ENCODE measurements at regions not wholly inside any gene's neighbourhood (a gene's known extent, or its start where the extent isn't known, plus 50 kb on each side); places are given as distances from the start of the nearest gene placed in this dataset.
"Not testable (repeated sequence)": the region's sequence is repeated elsewhere in the genome, so short reads cannot be mapped to it uniquely, and the experiment has no call there.

DNA sequence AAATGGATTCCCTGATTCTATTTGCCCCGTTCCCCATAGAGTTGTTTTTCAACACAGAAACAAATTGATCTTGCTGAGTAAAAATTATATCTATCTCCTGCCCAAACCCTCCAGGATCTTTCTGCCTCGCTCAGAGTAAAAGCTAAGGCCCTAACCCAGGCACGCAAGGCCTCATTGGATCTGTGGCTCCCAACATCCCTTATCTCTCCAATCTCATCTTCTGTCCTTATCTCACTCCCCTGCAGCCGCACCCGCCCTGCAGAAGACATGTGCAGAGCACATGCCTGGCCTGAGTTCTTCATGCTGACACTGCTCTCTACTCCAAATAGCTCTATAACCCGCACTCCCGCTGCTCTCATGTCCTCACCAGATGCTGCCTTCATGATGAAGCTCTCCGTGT lies 543.8 kb upstream of the ZFP42 start:
- no peak for DNase-seq

DNA sequence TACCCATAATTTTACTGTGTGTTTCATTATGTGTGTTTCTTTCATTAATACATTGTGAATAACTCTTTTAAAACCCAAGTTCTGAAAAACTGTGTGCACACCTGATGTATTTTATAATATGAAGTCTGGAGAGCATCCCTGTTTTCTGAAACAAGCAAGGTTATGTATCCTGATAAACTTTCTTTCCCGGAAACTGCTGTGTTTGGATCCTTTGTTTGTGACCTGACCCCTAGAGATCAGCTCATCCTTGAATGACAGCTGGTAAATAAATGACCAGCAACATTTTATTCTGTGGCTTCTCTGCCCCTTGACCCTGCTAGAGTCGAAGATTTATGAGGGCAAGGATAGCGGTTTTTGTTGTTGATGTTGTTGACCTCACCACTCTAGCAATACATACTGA lies 535.6 kb upstream of the ZFP42 start:
- DNase-seq = no peak

GRCh38 chr4:187464573-187464972 lies 531.0 kb upstream of the ZFP42 start:
- DNase-seq = no peak

DNA sequence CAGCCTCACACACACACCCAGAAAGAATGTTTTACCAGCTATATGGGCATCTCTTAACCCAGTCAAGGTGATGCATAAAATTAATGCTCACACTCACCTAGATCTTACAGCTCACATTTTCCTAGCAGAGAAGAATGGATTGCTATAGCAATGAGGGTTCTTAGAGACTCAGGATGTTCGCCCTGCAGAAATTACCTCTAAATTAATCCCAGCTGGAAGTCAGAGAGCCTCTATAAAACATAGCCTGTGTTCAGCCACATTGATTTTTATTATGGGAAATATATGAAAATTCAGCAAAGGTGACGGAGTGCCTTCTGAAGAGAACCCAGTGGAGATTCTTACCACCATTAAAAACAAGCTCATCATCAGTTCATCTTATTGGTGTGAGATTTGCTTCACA lies 528.3 kb upstream of the ZFP42 start:
- no peak for DNase-seq

DNA sequence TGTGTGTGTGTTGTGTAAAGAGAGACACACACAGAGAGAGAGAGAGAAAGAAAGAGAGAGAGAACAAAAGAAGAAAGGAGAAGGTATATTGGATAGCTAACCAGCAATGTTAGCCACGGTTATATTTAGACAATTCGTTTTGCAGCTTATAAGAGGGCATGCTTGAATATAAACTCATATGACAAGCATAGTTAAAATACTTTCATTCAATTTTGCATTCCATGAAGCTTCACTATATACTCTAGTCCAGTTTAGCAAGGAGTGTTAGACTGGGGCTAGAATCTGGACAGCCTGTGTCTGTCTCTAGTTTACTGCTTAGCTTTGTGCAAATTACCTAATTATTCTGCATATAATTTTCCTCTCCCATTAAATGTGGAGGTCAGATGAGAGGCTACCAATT lies 525.9 kb upstream of the ZFP42 start:
- DNase-seq = no peak

GRCh38 chr4:187470061-187470460 lies 525.5 kb upstream of the ZFP42 start:
- no peak for DNase-seq

- DNase-seq = no peak
These were observed 521.3 kb upstream of the ZFP42 start for GRCh38 chr4:187474238-187474637.

DNA sequence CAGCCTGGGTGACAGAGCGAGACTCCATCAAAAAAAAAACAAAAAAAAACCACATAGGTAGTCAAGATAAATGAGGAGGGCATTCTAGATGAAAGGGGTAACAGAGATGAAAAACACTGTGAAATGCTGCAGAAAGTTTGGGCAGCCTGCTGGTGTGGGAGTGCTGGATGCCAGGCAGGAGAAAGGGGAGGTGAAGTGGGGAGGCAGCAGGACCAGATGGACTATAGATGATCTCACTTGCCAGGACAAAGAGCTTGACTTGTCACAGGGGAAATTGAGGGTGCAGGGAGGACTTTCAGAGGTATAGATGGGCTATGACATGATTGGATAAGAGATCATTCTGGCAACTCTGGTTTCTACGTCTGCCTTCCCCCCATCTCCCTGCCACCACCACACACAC lies 519.7 kb upstream of the ZFP42 start:
- DNase-seq = no peak

GRCh38 chr4:187477224-187477623 lies 518.3 kb upstream of the ZFP42 start:
- DNase-seq = no peak

- no peak for DNase-seq
These were observed 517.1 kb upstream of the ZFP42 start for GRCh38 chr4:187478292-187479140.

DNA sequence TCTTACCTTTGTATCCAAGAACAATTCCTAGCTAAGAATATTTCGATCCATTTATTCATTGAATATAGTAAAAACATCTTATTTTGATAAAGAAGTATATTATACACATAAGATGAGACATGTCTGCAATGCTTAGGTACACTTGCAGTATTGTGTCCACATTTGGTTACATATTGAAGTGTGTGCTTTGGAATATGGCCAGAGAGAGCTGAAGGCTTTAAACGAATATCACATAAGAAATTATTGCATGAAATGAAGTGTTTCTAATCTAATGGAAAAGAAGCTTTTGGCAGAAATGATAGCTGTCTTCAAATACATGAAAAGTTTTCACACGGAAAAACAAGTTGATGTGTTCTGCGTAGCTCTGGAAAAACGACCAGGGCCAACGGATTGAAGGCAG lies 516.1 kb upstream of the ZFP42 start:
- no peak for DNase-seq

GRCh38 chr4:187480146-187481145 lies 515.1 kb upstream of the ZFP42 start:
- no peak for DNase-seq

DNA sequence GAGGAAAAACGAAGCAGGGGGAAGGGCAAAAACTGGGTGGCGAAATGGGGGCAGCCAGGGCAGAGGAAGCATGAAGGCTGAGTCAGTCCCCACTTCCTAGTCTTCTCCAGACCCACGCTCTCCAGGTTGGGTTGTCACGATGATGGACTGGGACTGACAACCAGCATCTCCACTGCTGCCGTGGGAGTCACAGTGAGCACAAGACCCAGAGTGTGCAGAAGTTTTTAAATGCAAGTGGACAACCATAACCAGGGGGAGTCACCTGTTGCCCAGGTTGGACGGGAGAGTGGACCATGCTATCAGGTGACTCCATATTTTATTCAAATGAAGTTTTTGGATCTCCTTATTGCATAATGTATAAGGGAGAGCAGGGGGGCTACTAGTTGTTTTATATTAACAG lies 511.4 kb upstream of the ZFP42 start:
- no peak for DNase-seq

DNA sequence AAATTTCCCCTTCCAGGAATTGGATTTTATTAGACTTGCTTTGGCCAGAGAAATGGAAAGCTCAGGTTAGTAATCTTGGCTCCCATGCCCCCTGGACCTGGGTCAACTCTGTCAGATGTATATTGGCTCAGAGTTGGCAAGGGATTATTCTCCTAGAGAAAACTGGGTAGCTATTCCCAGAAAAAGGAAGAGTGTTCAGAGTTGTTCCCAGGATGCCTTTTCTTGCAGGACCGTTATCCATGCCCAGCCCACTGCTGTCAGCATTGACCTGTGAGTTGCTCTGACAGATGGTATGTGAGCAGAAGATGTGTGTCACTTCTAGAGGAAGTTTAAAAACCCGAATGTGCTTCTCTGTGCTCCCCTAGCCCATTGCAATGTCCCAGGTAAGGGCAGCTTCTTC lies 509.9 kb upstream of the ZFP42 start:
- no peak for DNase-seq

DNA sequence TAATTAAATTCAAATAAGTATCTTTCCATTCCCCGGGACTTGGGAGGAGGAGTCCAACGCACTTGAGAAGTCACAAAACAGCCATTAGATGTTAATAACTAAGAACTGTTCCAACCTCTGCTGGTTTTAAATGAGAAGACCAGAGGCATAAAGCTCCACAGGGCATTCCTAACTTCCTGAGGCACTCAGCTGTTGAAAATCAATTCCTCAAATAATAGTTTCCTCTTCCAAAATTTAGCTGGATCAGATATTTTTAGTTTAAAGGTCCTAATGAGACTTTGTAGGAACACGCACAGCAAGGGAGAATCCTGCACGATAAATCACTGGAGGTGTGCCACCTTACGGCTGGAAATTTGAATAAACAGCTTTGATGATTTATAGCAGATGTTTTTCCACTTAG lies 504.3 kb upstream of the ZFP42 start:
- DNase-seq = no peak

- DNase-seq = no peak
These were observed 503.6 kb upstream of the ZFP42 start for GRCh38 chr4:187491959-187492358.

- DNase-seq = no peak
These were observed 501.9 kb upstream of the ZFP42 start for GRCh38 chr4:187493661-187494060.

- no peak for DNase-seq
These were observed 495.6 kb upstream of the ZFP42 start for GRCh38 chr4:187499956-187500355.

GRCh38 chr4:187500796-187501195 lies 494.8 kb upstream of the ZFP42 start:
- DNase-seq = no peak

DNA sequence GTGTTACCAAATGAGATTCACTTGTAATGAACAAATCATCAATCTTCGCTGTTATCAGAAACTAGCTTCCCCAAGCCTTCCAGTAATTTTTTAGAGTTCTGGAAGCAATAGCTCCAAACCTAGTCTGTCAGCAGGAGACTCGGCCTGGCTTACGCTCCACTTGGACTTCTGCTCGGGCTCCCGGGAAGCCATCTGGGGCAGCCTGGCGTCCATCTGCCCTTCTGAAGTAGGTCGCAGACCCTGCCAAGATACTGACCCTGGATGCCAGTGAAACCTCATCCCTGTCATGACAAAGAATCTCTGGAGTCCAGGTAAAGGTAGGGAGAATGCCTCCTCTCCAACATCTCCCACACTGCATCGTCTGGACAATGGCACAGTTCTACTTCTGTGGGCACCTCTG lies 493.8 kb upstream of the ZFP42 start:
- DNase-seq = no peak

DNA sequence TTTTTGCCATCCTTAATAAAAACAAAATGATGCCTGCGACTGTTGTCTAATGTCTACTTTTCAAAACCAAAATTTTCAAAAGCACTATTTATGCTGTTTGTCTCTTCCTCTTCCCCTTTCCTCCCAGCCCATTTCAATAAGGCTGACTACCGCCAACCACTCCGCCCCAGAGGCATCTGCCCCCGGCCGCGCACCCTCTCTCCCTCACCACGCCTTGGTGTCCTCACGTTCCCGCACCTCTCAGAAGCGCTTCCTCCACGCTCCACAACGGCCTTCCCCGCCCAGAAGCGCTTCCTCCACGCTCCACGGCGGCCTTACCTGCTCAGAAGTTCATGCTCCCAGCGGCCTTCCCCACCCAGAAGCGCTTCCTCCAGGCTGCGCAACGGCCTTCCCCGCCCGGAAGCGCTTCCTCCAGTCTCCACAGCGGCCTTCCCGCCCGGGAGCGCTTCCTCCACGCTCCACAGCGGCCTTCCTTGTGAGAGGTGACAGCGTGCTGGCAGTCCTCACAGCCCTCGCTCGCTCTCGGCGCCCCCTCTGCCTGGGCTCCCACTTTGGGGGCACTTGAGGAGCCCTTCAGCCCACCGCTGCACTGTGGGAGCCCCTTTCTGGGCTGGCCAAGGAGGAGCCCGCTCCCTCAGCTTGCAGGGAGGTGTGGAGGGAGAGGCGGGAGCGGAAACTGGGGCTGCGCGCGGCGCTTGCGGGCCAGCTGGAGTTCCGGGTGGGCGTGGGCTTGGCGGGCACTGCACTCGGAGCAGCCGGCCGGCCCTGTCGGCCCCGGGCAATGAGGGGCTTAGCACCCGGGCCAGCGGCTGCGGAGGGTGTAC lies 490.4 kb upstream of the ZFP42 start:
- DNase-seq = no peak

- not testable (repeated sequence) for DNase-seq
These were observed 489.8 kb upstream of the ZFP42 start for GRCh38 chr4:187505798-187506141.

DNA sequence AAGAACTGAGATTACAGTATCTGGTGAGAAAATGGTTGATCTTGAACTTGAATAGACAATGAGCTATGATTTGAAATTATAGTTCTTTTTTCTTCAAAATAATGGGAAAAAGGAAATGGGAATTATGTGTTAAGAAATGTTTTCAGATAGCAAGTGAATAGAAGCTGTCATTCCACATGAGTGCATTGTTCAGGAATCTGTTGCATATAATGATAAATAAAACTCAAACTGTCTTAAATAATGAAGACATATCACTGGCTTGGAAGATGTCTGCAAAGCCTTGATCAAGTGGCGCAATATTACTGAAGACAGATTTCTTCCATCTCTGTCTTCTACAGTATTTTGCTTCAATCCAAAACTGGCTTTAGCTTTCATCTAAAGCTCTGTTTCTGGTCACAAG lies 479.3 kb upstream of the ZFP42 start:
- no peak for DNase-seq

All from suppressor macrophage treated with lipopolysaccharide for 1 hour (primary cell).